ENCODE measurements at regions not wholly inside any gene's neighbourhood (a gene's known extent, or its start where the extent isn't known, plus 50 kb on each side); places are given as distances from the start of the nearest gene placed in this dataset.
A peak's percentile ranks its signal among the peaks of the same experiment; 100 is the strongest.

DNA sequence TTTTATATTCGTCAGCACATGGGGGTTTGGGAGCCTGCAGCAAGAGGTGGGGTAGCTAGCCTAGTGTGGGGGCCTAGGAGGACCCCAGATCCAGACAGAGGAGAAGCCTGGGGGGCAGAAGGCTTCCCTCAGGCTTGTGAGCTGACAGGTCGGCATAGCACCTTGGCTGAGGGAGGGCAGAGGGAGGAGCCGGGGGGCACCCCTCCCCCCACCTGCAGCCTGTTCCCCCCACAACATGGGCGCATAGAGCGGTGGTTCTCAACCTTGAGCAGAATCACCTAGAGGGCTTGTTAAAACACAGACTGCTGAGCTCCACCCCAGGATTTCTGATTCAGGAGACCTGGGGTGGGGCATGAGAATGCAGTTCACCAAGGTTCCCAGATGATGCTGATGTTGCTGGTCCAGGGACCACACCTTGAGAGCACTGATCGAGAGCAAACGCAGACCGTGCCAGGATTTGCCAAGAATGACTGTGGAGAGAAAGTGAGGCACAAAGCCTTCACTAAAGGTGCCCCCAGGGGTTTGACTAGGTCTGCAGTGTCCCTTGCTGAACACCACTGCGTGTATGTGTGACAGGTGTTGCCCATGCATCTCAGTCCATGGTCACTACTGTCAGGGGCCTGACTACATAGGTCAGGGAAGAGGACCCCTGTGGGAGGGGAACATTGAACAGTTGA, 163.3 kb downstream of the MACROH2A1 start:
- DNase-seq (ENCODE audit: low spot score): no peak

DNA sequence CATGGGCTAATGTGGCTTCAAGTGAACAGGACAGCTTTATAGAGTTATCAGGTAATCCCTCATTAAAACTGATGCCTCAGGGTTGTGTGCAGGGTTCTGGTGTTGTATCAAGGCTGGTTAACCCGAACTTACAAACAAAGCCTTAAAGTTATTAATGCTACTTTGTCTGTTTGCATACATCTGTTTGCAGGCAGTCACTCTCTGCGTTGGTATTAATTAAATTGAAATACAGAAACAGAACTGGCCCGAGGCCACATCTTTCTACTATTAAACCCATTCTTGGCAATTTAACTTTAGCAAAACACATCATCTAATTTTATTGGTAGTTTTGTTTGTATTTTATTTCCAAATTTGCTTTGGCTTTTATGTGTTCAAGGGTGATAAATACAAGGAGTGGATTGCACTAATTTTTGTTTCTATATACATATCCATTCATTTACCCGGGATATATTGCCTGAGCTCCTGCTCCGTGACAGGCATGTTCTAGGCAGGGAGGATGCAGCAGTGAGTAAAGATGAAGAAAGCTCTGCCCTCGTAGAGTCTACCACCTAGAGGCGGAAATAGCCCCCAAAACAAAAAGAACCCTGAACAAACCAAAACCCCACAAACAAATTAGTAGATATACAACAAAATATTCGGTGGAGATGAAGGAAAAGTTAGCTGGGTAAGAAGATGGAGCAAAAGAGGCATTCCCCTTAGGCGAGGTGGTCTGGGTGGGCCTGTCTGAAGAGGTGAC, 164.2 kb downstream of the MACROH2A1 start:
- DNase-seq (ENCODE audit: low spot score): no peak

GRCh38 chr5:135234242-135234641, 164.8 kb downstream of the MACROH2A1 start:
- DNase-seq (ENCODE audit: low spot score): no peak

- DNase-seq (ENCODE audit: low spot score): no peak
These were observed 165.6 kb downstream of the MACROH2A1 start for GRCh38 chr5:135233477-135233876.

DNA sequence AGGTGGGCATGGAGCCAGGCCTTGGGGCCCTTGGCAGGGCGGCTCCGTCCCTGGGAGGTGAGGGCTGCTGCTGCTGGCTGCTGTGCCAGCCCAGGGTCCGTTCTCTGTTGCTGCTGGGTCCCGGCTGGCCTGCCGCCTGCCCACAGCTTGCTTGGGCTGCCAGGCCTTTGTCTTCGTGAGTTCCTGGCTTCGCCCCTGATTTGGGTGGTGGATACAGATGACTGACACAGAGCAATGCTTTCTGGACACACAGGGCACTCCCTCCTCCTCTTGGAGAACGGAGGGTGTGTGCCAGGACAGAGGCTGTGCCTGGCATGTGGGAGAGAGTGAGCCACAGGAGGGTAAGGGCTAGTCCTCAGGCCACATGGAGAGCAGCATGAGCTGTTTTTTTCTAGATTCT, 166.1 kb downstream of the MACROH2A1 start:
- no peak for DNase-seq (ENCODE audit: low spot score)

GRCh38 chr5:135231289-135231688, 167.7 kb downstream of the MACROH2A1 start:
- no peak for DNase-seq (ENCODE audit: low spot score)

DNA sequence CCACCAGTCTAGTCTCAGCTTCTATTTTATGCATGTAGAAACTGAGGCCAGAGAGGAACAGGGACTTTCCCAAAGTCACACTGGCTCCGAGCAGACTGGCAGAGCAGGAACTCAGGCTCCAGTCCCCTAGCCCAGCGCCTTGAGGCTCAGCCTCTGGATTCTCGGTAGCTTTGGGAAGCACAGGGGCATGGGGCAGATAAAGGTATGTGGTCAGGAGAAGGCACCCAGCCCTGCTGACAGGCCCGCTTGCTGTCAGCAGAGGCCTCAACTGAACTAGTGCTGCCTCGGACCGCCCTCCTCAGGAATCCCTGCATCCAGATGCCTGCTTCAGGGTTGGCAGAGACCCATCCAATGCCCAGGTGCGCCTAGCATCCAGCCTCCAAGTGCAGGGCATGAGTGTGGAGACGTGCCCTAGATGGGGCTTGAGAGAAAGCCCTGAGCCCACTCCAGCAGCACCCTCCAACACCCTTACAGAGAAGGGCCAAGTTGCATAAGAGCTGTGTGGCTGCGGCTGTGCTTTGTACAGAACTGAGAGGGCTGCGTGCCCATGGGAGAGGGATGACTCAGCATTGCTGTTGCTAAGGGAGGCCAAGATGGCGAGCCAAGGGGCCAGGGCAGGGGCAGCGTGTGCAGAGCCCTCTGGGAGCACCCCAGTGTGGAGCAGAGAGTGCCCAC, 168.6 kb downstream of the MACROH2A1 start:
- DNase-seq (ENCODE audit: low spot score): no peak

- DNase-seq (ENCODE audit: low spot score): peak; percentile 31
These were observed 169.3 kb downstream of the MACROH2A1 start for GRCh38 chr5:135229679-135230132.

DNA sequence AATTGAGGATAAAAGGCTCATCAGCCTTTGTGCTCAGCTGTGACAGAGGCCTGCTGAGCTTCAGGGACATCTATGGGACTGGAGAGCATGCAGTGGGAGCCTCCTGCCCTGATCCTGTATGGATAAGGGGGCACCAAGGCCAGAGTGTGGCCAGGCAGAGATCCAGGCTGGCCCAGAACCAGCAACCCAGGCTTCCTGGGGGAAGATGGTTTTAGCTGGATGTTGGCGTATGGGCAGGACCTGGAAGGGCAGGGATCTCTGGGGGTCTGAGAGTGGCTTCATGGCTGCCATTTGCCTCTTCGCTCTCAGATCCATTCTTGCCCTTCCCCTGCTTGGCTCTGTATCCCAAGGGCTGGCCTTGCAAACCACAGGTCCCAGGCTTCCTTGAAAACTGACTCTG, 169.9 kb downstream of the MACROH2A1 start:
- DNase-seq (ENCODE audit: low spot score): no peak

DNA sequence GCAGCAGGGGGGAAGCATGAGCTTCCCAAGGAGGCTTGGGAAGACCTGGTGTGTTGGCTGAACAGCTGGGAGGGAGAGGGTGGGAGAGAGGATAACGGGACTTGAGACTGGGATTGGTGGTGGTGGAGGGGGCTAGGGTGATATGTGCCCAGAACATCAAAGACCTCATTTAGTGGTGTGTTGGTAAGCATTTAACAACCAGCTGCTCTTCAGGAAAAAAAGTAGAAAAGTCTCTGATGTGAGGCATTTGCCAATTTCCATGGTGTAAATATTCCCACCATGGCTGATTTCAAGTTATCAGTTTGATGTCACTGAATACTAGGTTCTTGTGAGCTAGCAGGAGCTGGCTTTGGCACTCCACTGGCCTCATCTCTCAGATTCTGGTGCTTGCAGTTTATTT, 170.8 kb downstream of the MACROH2A1 start:
- no peak for DNase-seq (ENCODE audit: low spot score)

- DNase-seq (ENCODE audit: low spot score): no peak
These were observed 171.7 kb downstream of the MACROH2A1 start for GRCh38 chr5:135227064-135228022.

- DNase-seq (ENCODE audit: low spot score): no peak
These were observed 173.0 kb downstream of the MACROH2A1 start for GRCh38 chr5:135225856-135226560.

GRCh38 chr5:135223891-135224625, 175.0 kb downstream of the MACROH2A1 start:
- DNase-seq (ENCODE audit: low spot score): no peak

DNA sequence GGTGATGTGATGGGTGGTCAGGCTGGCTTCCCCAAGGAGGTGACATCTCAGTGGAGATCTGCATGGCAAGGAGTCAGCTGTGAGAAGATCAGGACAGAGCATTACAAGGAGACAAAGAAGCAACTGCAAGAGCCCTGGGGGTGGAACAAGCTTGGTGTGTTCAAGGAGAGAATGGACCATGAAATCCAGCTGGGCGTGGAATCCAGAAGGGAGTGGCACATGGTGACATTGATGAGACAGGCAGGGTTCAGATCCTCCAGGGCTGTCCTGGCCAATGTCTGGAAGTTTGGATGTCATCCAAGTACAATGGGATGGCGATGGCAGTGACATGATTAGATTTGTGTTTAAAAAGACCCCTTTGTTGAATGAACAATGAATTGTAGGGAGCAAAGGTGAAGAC, 175.6 kb downstream of the MACROH2A1 start:
- no peak for DNase-seq (ENCODE audit: low spot score)

- DNase-seq (ENCODE audit: low spot score): no peak
These were observed 176.3 kb downstream of the MACROH2A1 start for GRCh38 chr5:135222771-135223170.

DNA sequence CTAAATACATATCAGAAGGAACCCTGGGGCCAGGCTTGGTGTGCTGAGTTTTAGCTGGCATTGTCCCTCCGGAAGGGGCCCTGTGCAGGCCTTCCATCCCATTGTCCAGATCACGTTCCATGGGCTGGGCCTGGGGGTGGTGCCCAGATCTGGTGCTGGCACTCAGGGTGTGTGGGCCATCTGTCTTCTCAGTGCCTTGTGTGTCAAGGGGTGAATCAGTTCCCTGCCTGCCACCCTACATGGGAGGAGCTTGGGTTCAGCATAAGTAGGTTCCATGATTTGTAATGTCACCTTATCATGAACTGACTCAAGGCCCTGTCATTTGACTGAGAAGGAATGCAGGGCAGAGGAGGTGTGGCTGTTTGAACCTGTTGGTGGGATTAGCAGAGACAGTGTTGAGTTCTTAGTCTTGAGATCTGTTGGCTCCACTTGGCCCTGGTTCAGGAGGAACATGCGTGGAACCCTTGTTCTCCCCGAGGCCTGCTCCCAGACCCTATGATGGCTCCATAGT, 176.8 kb downstream of the MACROH2A1 start:
- no peak for DNase-seq (ENCODE audit: low spot score)

DNA sequence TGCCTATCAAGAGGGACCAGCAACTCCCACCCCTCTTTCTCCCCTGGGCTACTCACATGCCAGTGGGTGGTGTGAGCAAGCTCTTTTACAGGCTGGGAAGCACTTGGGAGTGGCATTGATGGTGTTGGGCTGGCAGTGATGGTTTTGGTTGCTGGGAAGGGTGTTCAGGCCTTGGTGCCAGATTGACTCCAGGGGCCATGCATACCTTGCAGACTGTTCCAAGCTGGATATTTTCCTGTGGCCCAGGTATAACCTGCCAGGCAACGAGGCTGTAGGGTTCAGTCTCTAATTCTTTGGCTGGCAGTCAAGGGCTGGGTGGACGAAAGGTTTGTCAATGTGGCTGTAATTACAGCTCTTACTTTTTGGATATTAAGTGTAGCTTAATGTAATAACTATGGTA, 177.3 kb downstream of the MACROH2A1 start:
- DNase-seq (ENCODE audit: low spot score): no peak

DNA sequence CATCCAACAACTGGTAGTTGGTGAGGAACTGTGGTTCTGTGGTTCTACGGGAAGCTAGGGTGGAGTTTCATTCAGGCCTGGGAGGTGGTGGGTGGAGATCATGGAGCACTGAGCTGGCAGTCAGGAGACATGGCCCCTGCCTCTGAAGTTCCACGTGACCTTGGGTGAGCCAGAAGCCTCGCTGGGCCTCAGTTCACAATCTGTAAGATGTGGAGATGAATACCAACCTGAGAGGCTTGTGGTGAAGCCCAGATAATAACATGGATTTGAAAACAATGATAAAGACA, 177.9 kb downstream of the MACROH2A1 start:
- DNase-seq (ENCODE audit: low spot score): no peak

DNA sequence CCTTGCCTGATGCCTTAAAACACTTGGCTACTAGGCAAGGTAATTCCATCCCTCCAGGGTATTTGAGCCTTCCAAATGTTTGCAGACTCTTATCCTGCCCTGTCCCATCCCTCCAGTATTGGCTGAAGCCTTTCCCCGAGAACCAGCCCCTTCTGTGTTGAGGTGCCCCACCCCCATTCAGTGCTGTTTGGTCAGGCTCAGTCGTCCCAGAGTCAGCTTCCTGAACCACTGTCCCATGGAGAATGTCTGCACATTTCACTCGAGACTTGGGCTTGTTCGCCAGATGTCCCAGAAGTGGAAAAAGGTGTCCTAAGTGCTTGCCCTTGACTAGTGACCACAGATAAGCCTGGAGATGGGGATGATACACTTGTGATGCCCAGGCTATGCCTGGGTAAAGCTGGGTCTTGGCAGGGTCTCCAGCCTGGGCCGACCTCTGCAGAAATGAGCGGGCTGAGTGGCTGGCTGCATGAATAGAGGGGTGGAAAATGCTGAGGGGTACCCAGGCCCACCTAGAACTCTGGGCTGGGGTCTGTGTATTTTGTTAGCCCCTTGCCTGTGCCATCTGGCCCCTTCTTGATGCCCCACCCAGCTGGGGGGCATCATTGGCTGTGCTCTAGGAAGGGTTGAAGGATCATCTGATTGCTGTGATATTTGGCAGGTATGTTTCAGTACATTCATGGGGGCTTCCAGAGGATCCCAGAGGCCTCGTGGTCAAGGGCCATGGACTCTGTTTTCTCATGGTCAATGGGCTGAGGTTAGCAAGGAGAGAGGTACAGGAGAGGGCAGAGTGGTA, 178.4 kb downstream of the MACROH2A1 start:
- DNase-seq (ENCODE audit: low spot score): no peak

Measured in HT-29 (cell line).